ENCODE measurements at regions not wholly inside any gene's neighbourhood (a gene's known extent, or its start where the extent isn't known, plus 50 kb on each side); places are given as distances from the start of the nearest gene placed in this dataset.

GRCh38 chr5:124132843-124133242 lies 613.6 kb downstream of the ZNF608 start:
- no peak for TF ChIP-seq CTCF (IDR thresholded peaks at IDR 0.05)
- TF ChIP-seq POLR2A (IDR thresholded peaks at IDR 0.05): no peak

Measured in thyroid gland (tissue), 4 donors.